Mucosa of descending colon (tissue), 3 donors: ENCODE measurements at regions not wholly inside any gene's neighbourhood (a gene's known extent, or its start where the extent isn't known, plus 50 kb on each side); places are given as distances from the start of the nearest gene placed in this dataset.

Experiments
- ATAC-seq: fragments of 200-7000 bp; cut with Tn5 transposase; one replicate; pipeline ENCODE4 v1.9.1; 2020; ENCODE audit warnings: mild to moderate bottlenecking, moderate library complexity
- DNase-seq, 3 donors: peaks; one replicate each; pipeline ENCODE4 v3.0.0-alpha.2; 2020
- H3K36me3 ChIP-seq: fragments of 200-600 bp; one replicate; pipeline ENCODE4 v1.8.0; 2021; ENCODE audit warnings: low read depth, mild to moderate bottlenecking
- H3K4me1 ChIP-seq: fragments of 200-600 bp; one replicate; pipeline ENCODE4 v1.8.0; 2021; ENCODE audit warnings: low read depth, mild to moderate bottlenecking
- H3K4me3 ChIP-seq: fragments of 200-600 bp; one replicate; pipeline ENCODE4 v1.8.0; 2021; ENCODE audit warnings: mild to moderate bottlenecking
- H3K9me3 ChIP-seq: fragments of 200-600 bp; one replicate; pipeline ENCODE4 v1.8.0; 2021; ENCODE audit warnings: mild to moderate bottlenecking
- CTCF ChIP-seq: fragments of 200-600 bp; IDR thresholded peaks from one replicate; pipeline ENCODE4 v1.8.0; 2022; ENCODE audit warnings: antibody characterized with exemption, mild to moderate bottlenecking
- intact Hi-C, 2 donors: fragments of 100-400 bp; cut with DNase I in 1 of 2; cut with micrococcal nuclease in 1 of 2; formaldehyde crosslinking; loops; one replicate each; pipeline versions ENCODE4 v1.11.0 to v1.11.1; 2022; cut with DNase I, micrococcal nuclease
- donor health status: DM: no; HTN: no; CAD: no; lungs with moderate emphysema.
- donor health status: DM: no; HTN: no; CAD: no.
- donor health status: DM: no; HTN: yes; CAD: no.

DNA sequence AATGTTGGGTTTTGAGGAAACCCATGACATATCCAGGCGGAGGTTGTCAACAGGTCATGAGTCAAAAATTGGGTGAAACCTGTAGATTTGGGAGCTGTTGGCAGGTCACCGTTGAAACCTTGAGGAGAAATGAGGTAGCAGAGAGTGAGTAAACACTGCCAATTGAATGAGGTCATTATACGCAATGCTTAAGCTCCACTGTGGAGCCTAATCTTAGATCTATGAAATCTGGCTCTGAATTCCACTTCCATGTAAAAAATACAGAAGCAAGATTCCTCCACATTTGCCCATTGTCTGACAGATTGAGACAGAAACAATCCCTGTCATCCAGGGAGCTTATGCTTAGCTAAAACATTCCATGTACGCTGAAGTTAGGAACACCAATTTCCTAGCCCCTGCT lies 76.0 kb upstream of the IL6 start:
- no peak for DNase-seq
- Histone ChIP-seq H3K4me1 (no peaks in the 10 kb centered on the region), H3K9me3 (peaks cover 11% of the 10 kb centered on the region), H3K36me3 (no peaks in the 10 kb centered on the region), H3K4me3 (no peak overlapping the region)
- no peak for ATAC-seq
- TF ChIP-seq CTCF: no peak
- intact Hi-C loops: no loop called here

DNA sequence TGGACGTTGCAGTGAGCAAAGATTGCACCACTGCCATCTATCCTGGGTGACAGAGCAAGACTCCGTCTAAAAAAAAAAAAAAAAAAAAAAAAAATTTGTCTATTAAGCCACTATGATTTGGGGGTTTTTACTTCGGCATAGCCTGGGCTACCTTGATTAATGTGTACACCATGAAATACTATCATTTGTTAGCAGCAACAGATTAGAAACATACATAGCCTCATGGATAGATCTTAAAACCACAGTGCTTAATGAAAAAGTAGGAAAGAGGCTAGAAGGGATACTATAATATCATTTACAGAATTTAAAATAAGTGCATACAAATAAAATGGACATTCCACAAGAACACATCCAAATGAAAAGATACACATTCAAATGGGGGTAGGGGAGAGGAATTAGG lies 77.3 kb upstream of the IL6 start:
- Histone ChIP-seq H3K4me3 (no peak overlapping the region), H3K36me3 (no peaks in the 10 kb centered on the region), H3K9me3 (peaks cover 24% of the 10 kb centered on the region), H3K4me1 (no peaks in the 10 kb centered on the region)
- intact Hi-C loops: no loop called here
- DNase-seq: no peak
- TF ChIP-seq CTCF: no peak
- ATAC-seq: no peak

GRCh38 chr7:22647451-22648257 lies 79.3 kb upstream of the IL6 start:
- Histone ChIP-seq H3K4me3 (no peak overlapping the region), H3K9me3 (peaks cover 33% of the 10 kb centered on the region), H3K4me1 (no peaks in the 10 kb centered on the region), H3K36me3 (no peaks in the 10 kb centered on the region)
- ATAC-seq (no peak), DNase-seq (no peak)
- no peak for TF ChIP-seq CTCF
- intact Hi-C loops: no loop called here

DNA sequence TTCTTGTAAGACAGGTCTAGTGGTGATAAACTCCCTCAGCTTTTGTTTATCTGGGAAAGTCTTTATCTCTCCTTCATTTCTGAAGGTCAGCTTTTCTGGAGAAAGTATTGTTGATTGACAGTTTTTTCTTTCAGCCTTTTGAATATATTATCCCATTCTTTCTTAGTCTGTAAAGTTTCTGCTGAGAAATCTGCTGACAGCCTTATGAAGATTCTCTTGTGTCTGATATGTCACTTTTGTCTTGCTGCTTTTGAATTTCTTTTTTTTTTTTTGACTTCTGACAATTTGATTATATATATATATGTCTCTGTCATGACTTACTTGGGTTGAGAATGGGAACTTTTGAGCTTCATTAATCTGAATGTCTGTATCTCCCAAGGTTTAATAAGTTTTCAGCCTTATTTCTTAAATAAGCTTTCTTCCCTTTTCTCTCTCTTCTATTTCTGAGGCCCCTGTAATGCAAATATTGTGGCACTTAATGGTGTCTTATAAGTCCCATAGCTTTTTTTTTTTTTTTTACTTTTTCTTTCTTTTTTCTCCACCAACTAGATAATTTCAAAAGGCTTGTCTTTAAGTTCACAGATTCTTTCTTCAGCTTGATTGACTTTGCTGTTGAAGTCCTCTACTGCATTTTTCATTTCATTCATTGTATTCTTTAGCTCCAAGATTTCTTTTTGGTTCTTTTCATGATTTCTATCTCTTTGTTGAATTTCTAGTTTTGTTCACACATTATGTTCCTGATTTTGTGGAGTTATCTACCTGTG lies 81.4 kb upstream of the IL6 start:
- H3K9me3 ChIP-seq: peaks cover 43% of the 10 kb centered on the region
- intact Hi-C loops: no loop called here
- no peaks in the 10 kb centered on the region for H3K36me3 ChIP-seq
- no peak for ATAC-seq
- no peaks in the 10 kb centered on the region for H3K4me1 ChIP-seq
- TF ChIP-seq CTCF: no peak
- DNase-seq: no peak
- no peak overlapping the region for H3K4me3 ChIP-seq

DNA sequence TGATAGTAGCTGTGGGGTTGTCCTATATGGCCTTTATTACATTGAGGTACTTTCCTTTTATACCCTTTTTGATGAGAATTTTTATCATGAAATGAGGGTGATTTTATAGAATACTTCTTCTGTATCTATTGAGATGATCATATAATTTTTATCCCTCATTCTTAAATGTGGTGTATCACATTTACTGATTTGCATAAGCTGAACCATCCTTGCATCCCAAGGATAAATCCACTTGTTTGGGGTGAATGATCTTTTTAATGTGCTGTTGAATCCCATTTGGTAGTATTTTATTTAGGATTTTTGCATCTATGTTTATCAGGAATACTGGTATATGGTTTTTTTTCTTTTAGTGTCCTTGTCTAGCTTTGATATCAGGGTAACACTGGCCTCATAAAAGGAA lies 84.5 kb upstream of the IL6 start:
- peaks cover 43% of the 10 kb centered on the region for H3K9me3 ChIP-seq
- no peak overlapping the region for H3K4me3 ChIP-seq
- no peak for DNase-seq
- H3K36me3 ChIP-seq: no peaks in the 10 kb centered on the region
- intact Hi-C loops: no loop called here
- no peak for ATAC-seq
- no peaks in the 10 kb centered on the region for H3K4me1 ChIP-seq
- TF ChIP-seq CTCF: no peak
